Stomach (tissue), 8 donors: ENCODE measurements at regions not wholly inside any gene's neighbourhood (a gene's known extent, or its start where the extent isn't known, plus 50 kb on each side); places are given as distances from the start of the nearest gene placed in this dataset.
"Not testable (repeated sequence)": the region's sequence is repeated elsewhere in the genome, so short reads cannot be mapped to it uniquely, and the experiment has no call there.

Source experiments
- DNase-seq, 2 donors: peaks; one replicate each; pipeline versions ENCODE4 v3.0.0 to v3.0.0-alpha.2; 2013 to 2019
- H3K27ac ChIP-seq, 5 donors: fragments of 200-600 bp in 4 of 5; sonication (generic) in 4 of 5; one replicate each; pipeline ENCODE4 v1.5.1; 2013 to 2019; ENCODE audit warnings: mild to moderate bottlenecking in 1 of 5, moderate library complexity in 1 of 5
- H3K27me3 ChIP-seq, 3 donors: fragments of 200-600 bp; sonication (generic); one replicate each; pipeline ENCODE4 v1.5.1; 2017 to 2019; ENCODE audit warnings: mixed run types in 1 of 3
- H3K36me3 ChIP-seq, 4 donors: fragments of 200-600 bp; sonication (generic); 1 replicate in 3 of 4; 2 replicates in 1 of 4; pipeline ENCODE4 v1.5.1; 2016 to 2019
- H3K4me1 ChIP-seq, 4 donors: fragments of 200-600 bp; sonication (generic); one replicate each; pipeline ENCODE4 v1.5.1; 2016 to 2019
- H3K4me3 ChIP-seq, 4 donors: fragments of 200-600 bp; sonication (generic) in 3 of 4; one replicate each; pipeline ENCODE4 v1.5.1; 2016 to 2019; ENCODE audit warnings: mild to moderate bottlenecking in 1 of 4
- H3K9me3 ChIP-seq, 4 donors: fragments of 200-600 bp; sonication (generic); one replicate each; pipeline ENCODE4 v1.5.1; 2016 to 2019
- EP300 ChIP-seq: sonication (generic); formaldehyde crosslinking; IDR thresholded peaks from one replicate; pipeline ENCODE4 v1.6.1; 2017; ENCODE audit warnings: antibody characterized with exemption
- POLR2A ChIP-seq, 4 donors: fragments of 450-650 bp; IDR thresholded peaks; one replicate each; pipeline ENCODE4 v1.6.1; 2016; ENCODE audit warnings: antibody characterized with exemption in 4 of 4, control low read depth in 2 of 4, mild to moderate bottlenecking in 1 of 4, moderate library complexity in 1 of 4
- POLR2AphosphoS5 ChIP-seq, 3 donors: sonication (generic); formaldehyde crosslinking; IDR thresholded peaks; one replicate each; pipeline ENCODE4 v1.6.1; 2016; ENCODE audit warnings: antibody characterized with exemption in 3 of 3
- WGBS, 5 donors: extraction: QIAGEN DNeasy Blood & Tissue Kit in 3 of 5; methylation state at CpG; one replicate each; pipeline versions ENCODE4 v1.1.5 to v1.1.7; 2013 to 2018; 5-methylcytosine and 5-hydroxymethylcytosine counted together
- intact Hi-C: fragments of 100-400 bp; cut with DNase I; formaldehyde crosslinking; loops from one replicate; pipeline ENCODE4 v1.15.1; 2023; ENCODE audit warnings: low total_unique reads
- TF ChIP-seq, protein P1 (sequence below), 7 experiments: fragments of 450-650 bp in 4 of 7; fragments of 200-600 bp in 3 of 7; sonication (generic) in 3 of 7; IDR thresholded peaks; one replicate each; pipeline ENCODE4 v1.5.1; 2016 to 2019; ENCODE audit warnings: antibody characterized with exemption in 7 of 7, control low read depth in 2 of 7, mild to moderate bottlenecking in 1 of 7
- donor health status: healthy with polysubstance abuse.
- donor health status: Bipolar disorder and iron deficiency.
- donor health status: healthy.

DNA sequence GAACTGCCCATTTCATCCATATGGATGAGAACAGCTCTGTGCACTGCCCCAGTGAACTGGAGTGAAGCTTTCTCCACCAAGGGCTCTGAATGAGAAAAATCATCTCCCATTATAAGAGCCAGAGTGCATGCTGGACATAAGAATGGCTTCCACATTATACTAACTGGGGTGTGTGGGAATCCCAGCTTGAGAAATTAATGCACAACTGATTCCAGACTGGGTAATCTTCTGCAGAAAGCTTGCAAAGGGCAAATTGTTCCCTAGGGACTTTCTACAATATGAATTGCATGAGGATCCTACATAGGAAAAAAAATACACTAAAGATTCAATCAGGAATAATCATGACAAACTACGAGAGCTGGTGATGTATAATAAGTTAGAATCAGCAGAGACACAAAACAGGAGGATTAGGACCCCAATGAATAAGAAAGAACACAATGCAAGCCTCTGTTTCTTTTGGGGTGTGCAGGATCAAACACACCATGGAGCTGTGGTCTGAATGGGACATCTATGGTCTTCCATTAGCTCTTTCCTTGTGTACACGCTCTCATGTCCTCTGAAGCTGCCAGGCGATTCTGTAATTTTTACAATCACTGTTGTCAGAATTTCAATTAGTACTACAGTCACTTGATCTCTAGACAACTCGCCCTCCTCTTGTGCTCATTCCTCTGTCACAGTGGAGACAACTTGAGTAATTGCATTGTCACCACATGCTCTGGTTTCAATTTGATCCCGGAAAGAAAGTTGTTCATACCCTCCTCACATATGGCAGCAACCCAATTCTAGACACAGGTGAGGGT lies 1327.4 kb downstream of the GATA3 start:
- WGBS, 5 donors: 61 to 75% (median 70%) methylated on average over 5 of the region's 5 CpGs
- Histone ChIP-seq H3K4me1 (no peaks in the 10 kb centered on the region), H3K9me3 (no peaks in the 10 kb centered on the region), H3K27me3 (no peaks in the 10 kb centered on the region), H3K27ac (no peak overlapping the region), H3K4me3 (no peak overlapping the region), H3K36me3 (no peaks in the 10 kb centered on the region)
- TF ChIP-seq POLR2A (IDR thresholded peaks at IDR 0.05) (no peak), POLR2AphosphoS5 (IDR thresholded peaks at IDR 0.05) (no peak), EP300 (no peak)
- TF ChIP-seq, protein P1, sequence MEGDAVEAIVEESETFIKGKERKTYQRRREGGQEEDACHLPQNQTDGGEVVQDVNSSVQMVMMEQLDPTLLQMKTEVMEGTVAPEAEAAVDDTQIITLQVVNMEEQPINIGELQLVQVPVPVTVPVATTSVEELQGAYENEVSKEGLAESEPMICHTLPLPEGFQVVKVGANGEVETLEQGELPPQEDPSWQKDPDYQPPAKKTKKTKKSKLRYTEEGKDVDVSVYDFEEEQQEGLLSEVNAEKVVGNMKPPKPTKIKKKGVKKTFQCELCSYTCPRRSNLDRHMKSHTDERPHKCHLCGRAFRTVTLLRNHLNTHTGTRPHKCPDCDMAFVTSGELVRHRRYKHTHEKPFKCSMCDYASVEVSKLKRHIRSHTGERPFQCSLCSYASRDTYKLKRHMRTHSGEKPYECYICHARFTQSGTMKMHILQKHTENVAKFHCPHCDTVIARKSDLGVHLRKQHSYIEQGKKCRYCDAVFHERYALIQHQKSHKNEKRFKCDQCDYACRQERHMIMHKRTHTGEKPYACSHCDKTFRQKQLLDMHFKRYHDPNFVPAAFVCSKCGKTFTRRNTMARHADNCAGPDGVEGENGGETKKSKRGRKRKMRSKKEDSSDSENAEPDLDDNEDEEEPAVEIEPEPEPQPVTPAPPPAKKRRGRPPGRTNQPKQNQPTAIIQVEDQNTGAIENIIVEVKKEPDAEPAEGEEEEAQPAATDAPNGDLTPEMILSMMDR (IDR thresholded peaks at IDR 0.05): no peak
- intact Hi-C loops: no loop called here
- DNase-seq: no peak

DNA sequence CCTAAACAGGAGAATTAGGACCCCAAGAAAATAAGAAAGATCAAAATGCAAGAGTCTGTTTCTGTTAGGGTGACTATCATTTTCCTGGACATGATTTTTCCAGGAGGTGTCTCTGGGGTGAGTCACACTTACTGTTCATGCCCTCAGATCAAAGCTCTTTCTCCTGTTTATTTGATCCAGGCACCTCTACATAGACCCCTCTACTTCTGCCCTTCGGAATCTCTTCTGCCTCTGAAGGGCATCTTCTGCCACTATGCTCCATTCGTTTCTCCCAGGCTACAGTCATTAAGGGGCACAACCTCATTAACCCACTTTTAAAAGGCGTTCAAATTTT lies 1328.0 kb downstream of the GATA3 start:
- DNase-seq: no peak
- no peak overlapping the region for H3K27ac ChIP-seq
- TF ChIP-seq EP300 (no peak), POLR2A (IDR thresholded peaks at IDR 0.05) (no peak), POLR2AphosphoS5 (IDR thresholded peaks at IDR 0.05) (no peak)
- TF ChIP-seq, protein P1 (IDR thresholded peaks at IDR 0.05): no peak
- no peak overlapping the region for H3K4me3 ChIP-seq
- no peaks in the 10 kb centered on the region for H3K9me3 ChIP-seq
- intact Hi-C loops: no loop called here
- 62 to 72% (median 68%) methylated on average over 3 of the region's 3 CpGs for WGBS, 5 donors
- no peaks in the 10 kb centered on the region for H3K4me1 ChIP-seq
- no peaks in the 10 kb centered on the region for H3K27me3 ChIP-seq
- H3K36me3 ChIP-seq: no peaks in the 10 kb centered on the region

DNA sequence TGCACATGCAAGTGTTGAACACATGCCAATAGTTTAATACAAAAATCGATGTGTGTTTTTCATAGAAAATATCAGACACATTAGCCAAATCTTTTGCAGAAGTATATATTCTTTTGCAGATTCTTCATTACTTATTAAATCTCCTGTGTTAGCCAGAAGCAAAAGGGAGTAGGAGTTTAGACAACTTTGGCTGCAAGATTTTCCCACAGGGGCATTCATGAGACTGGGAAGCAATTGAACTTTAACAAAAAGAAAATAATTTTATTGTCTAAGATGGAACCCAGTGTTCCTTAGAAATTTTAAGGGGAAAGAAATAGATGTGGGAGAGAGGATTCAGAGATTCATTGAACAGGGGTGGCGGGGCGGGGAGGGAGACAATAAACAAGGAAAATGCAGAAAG lies 1336.0 kb downstream of the GATA3 start:
- 68 to 92% (median 86%) methylated on average over 3 of the region's 3 CpGs for WGBS, 5 donors
- Histone ChIP-seq H3K4me1 (no peaks in the 10 kb centered on the region), H3K4me3 (no peak overlapping the region), H3K9me3 (no peaks in the 10 kb centered on the region), H3K36me3 (no peaks in the 10 kb centered on the region), H3K27ac (no peak overlapping the region), H3K27me3 (no peaks in the 10 kb centered on the region)
- intact Hi-C loops: no loop called here
- DNase-seq: peak in 1 of 2 donors; percentile 9
- no peak for TF ChIP-seq POLR2AphosphoS5 (IDR thresholded peaks at IDR 0.05)
- TF ChIP-seq EP300: no peak
- TF ChIP-seq, protein P1 (IDR thresholded peaks at IDR 0.05): no peak
- no peak for TF ChIP-seq POLR2A (IDR thresholded peaks at IDR 0.05)

DNA sequence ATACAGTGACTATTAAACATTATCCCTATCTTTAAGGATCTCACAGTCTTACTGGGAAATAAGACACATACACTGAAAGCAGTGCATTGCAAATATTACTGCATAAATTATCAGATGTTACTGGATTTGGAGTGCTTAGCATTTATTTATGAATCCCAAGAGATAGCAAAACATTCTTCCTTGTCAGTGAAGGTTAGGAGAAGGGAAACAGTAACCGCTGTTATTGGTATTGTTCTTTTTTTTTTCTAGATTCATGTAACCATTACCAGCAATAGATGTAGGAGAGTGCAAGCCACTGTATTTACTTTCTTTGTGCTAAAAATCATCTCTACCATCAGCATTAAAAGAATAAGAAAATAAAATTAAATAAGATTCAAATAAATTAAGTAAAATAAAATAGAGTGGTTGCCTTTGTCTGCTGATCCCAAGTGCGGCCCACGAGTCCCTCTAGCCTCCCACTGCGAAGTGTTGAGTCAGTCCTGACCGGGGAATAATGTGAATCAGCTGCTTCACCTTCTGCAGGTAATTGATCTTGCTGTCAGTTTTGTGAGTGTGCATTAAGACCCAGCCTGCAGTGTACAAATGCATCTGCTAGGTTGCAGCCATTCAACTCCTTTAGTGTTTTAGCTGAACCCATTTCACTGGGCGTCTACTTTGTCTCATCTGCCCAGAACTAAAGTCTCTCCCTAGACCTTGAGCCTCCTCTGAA lies 1344.9 kb downstream of the GATA3 start:
- Histone ChIP-seq H3K4me3 (no peak overlapping the region), H3K9me3 (no peaks in the 10 kb centered on the region), H3K36me3 (no peaks in the 10 kb centered on the region), H3K4me1 (no peaks in the 10 kb centered on the region), H3K27me3 (no peaks in the 10 kb centered on the region), H3K27ac (no peak overlapping the region)
- WGBS, 5 donors: 77 to 86% (median 82%) methylated on average over 6 of the region's 6 CpGs
- TF ChIP-seq, protein P1 (IDR thresholded peaks at IDR 0.05): no peak
- TF ChIP-seq EP300: no peak
- no peak for TF ChIP-seq POLR2AphosphoS5 (IDR thresholded peaks at IDR 0.05)
- no peak for TF ChIP-seq POLR2A (IDR thresholded peaks at IDR 0.05)
- intact Hi-C loops: no loop called here
- no peak for DNase-seq

DNA sequence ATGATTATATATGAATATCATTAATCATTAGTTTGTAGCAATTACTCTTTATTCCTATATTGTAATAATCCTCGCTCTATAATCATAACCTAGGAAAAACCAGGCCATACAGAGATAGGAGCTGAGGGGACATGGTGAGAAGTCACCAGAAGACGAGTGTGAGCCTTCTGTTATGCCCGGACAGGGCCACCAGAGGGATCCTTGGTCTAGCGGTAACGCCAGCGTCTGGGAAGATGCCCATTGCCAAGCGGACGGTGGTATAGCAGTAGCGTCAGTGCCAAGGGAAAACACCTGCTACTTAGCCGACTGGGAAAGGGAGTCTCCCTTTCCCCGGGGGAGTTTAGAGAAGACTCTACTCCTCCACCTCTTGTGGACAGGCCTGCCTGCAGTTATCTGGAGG lies 1347.6 kb downstream of the GATA3 start:
- WGBS, 5 donors: 85 to 92% (median 86%) methylated on average over 11 of the region's 11 CpGs
- H3K27ac ChIP-seq, H3K4me3 ChIP-seq, DNase-seq, H3K9me3 ChIP-seq, H3K4me1 ChIP-seq, H3K36me3 ChIP-seq, H3K27me3 ChIP-seq, intact Hi-C loops: not testable (repeated sequence)

DNA sequence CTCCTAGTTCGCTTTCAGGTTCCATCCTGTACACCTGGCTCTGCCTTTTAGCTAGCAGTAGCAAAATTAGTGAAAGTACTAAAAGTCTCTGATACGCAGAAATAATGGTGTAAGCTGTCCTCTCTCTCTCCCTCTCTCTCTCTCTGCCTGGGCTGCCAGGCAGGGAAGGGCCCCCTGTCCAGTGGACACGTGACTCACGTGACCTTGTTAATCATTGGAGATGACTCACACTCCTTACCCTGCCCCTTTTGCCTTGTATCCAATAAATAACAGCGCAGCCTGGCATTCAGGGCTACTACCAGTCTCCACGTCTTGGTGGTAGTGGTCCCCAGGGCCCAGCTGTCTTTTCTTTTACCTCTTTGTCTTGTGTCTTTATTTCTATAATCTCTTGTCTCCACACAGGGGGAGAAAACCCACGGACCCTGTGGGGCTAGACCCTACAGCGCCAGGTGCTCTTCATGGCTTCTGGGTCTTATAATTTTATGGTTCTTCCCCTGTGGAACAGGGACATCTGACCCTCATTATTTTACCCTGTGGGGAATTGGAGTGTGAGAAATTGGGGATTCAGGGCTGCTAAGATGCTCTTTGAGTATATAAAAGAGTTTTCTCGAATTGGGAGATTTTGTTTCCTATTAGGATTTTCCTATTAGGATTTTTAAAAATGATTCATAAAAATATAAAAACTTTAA lies 1348.2 kb downstream of the GATA3 start:
- intact Hi-C loops, H3K4me1 ChIP-seq, H3K36me3 ChIP-seq, H3K9me3 ChIP-seq, H3K27me3 ChIP-seq, DNase-seq, H3K4me3 ChIP-seq, H3K27ac ChIP-seq: not testable (repeated sequence)
- 62 to 77% (median 70%) methylated on average over 9 of the region's 9 CpGs for WGBS, 5 donors

DNA sequence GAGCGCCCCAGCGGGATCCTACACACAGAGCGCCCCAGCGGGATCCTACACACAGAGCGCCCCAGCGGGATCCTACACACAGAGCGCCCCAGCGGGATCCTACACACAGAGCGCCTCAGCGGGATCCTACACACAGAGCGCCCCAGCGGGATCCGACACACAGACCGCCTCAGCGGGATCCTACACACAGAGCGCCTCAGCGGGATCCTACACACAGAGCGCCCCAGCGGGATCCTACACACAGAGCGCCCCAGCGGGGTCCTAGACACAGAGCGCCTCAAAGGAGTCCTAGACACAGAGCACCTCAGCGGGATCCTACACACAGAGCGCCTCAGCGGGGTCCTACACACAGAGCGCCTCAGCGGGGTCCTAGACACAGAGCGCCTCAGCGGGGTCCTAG lies 1352.7 kb downstream of the GATA3 start:
- H3K9me3 ChIP-seq, H3K27ac ChIP-seq, H3K4me1 ChIP-seq, H3K4me3 ChIP-seq, H3K36me3 ChIP-seq, DNase-seq, H3K27me3 ChIP-seq, intact Hi-C loops: not testable (repeated sequence)
- WGBS, 5 donors: 89 to 95% (median 94%) methylated on average over 28 to 29 of the region's 29 CpGs
